ENCODE measurements at regions not wholly inside any gene's neighbourhood (a gene's known extent, or its start where the extent isn't known, plus 50 kb on each side); places are given as distances from the start of the nearest gene placed in this dataset.

GRCh38 chr12:24649634-24650033, 299.3 kb downstream of the BCAT1 start:
- no peak for TF ChIP-seq SIN3A (IDR thresholded peaks at IDR 0.05; ENCODE audit: borderline replicate concordance, insufficient read depth, low read depth, low read length)
- TF ChIP-seq, protein P1, sequence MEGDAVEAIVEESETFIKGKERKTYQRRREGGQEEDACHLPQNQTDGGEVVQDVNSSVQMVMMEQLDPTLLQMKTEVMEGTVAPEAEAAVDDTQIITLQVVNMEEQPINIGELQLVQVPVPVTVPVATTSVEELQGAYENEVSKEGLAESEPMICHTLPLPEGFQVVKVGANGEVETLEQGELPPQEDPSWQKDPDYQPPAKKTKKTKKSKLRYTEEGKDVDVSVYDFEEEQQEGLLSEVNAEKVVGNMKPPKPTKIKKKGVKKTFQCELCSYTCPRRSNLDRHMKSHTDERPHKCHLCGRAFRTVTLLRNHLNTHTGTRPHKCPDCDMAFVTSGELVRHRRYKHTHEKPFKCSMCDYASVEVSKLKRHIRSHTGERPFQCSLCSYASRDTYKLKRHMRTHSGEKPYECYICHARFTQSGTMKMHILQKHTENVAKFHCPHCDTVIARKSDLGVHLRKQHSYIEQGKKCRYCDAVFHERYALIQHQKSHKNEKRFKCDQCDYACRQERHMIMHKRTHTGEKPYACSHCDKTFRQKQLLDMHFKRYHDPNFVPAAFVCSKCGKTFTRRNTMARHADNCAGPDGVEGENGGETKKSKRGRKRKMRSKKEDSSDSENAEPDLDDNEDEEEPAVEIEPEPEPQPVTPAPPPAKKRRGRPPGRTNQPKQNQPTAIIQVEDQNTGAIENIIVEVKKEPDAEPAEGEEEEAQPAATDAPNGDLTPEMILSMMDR (IDR thresholded peaks at IDR 0.05) = no peak
- TF ChIP-seq REST (IDR thresholded peaks at IDR 0.05; ENCODE audit: insufficient read depth in 1 of 2, low read depth in 2 of 2, low read length in 1 of 2) = no peak
- TF ChIP-seq POLR2AphosphoS5 (IDR thresholded peaks at IDR 0.05; ENCODE audit: low read depth, low read length) = no peak
- TF ChIP-seq TCF7L2 (IDR thresholded peaks at IDR 0.05; ENCODE audit: low read depth, low read length) = no peak

Measured in Panc1 (cell line).